Heart right ventricle (tissue), 16 donors: ENCODE measurements at regions not wholly inside any gene's neighbourhood (a gene's known extent, or its start where the extent isn't known, plus 50 kb on each side); places are given as distances from the start of the nearest gene placed in this dataset.
"Not testable (repeated sequence)": the region's sequence is repeated elsewhere in the genome, so short reads cannot be mapped to it uniquely, and the experiment has no call there.

Experiments
- ATAC-seq, 8 donors: fragments of 200-7000 bp; cut with Tn5 transposase; one replicate each; pipeline ENCODE4 v1.9.1; 2020; ENCODE audit warnings: mild to moderate bottlenecking in 8 of 8, moderate library complexity in 8 of 8, moderate number of reproducible peaks in 1 of 8
- DNase-seq, 2 donors: peaks; one replicate each; pipeline ENCODE4 v3.0.0-alpha.2; 2020
- H3K27ac ChIP-seq, 10 donors: fragments of 200-600 bp; sonication (generic) in 2 of 10; one replicate each; pipeline versions ENCODE4 v1.5.0 to v1.8.0; 2020 to 2022; ENCODE audit warnings: mild to moderate bottlenecking in 3 of 10
- H3K27me3 ChIP-seq, 7 donors: fragments of 200-600 bp; one replicate each; pipeline ENCODE4 v1.8.0; 2021 to 2022; ENCODE audit warnings: mild to moderate bottlenecking in 2 of 7
- H3K36me3 ChIP-seq, 9 donors: fragments of 200-600 bp; sonication (generic) in 1 of 9; one replicate each; pipeline versions ENCODE4 v1.5.0 to v1.8.0; 2020 to 2022; ENCODE audit warnings: mild to moderate bottlenecking in 2 of 9
- H3K4me1 ChIP-seq, 9 donors: fragments of 200-600 bp; sonication (generic) in 1 of 9; one replicate each; pipeline versions ENCODE4 v1.5.0 to v1.8.0; 2020 to 2022; ENCODE audit warnings: mild to moderate bottlenecking in 4 of 9
- H3K4me3 ChIP-seq, 10 donors: fragments of 200-600 bp; sonication (generic) in 2 of 10; one replicate each; pipeline versions ENCODE4 v1.5.0 to v1.8.0; 2020 to 2022; ENCODE audit warnings: mild to moderate bottlenecking in 7 of 10, moderate library complexity in 2 of 10
- H3K9me3 ChIP-seq, 11 donors: fragments of 200-600 bp in 10 of 11; sonication (generic) in 2 of 11; one replicate each; pipeline versions ENCODE4 v1.5.0 to v1.8.0; 2013 to 2022; ENCODE audit warnings: mild to moderate bottlenecking in 2 of 11, control low read depth in 1 of 11, moderate library complexity in 1 of 11
- WGBS, 2 donors: extraction: QIAGEN DNeasy Blood & Tissue Kit; methylation state at CpG; one replicate each; pipeline ENCODE4 v1.1.7; 2013; ENCODE audit warnings: inconsistent platforms in 1 of 2; 5-methylcytosine and 5-hydroxymethylcytosine counted together
- intact Hi-C, 10 donors: fragments of 100-400 bp; cut with DNase I; formaldehyde crosslinking; loops; one replicate each; pipeline versions ENCODE4 v1.11.1 to v1.14.2; 2022
- TF ChIP-seq, protein P1 (sequence below), 9 donors: fragments of 200-600 bp; sonication (generic) in 2 of 9; IDR thresholded peaks; one replicate each; pipeline versions ENCODE4 v1.5.0 to v1.8.0; 2021 to 2022; ENCODE audit warnings: antibody characterized with exemption in 9 of 9, mild to moderate bottlenecking in 5 of 9, moderate library complexity in 1 of 9
- donor health status: Arrhythmogenic right ventricular cardiomyopathy.
- donor health status: ischemic (EF 13 %, LVEDD 7.1; RV severe dilation, severe dysfunction).
- donor health status: healthy with polysubstance abuse.
- donor health status: DM: no; HTN: yes; CAD: no.
- donor health status: DM: no; HTN: no; CAD: no.
- donor health status: ischemic (EF 25% LVEDD 6.9; RV normal size, moderate dysfunction).
- donor health status: ischemic (EF 25% LVEDD 5.7; RV mildly dilated, moderate dysfunction).
- donor health status: healthy.
- donor health status: DM: yes; HTN: yes; CAD: no.
- donor health status: Ischemic cardiomyopathy.
- donor health status: ischemic (EF 35%, LVEDD 5.7; RV mildly dilated, moderate dysfunction).
- donor health status: nonischemic (EF 11% LVEDD 7.7; RV severe dilation, severe dysfunction).
- donor health status: DM: yes; HTN: yes; CAD: no.
- donor health status: PGD.
- donor health status: ischemic (EF 29% LVEDD 5.4; RV normal size, mild dysfunction).
- donor health status: nonischemic (EF 23%, LVEDD 6.1; RV moderate dilation, normal function).

- 71 to 76% methylated on average over 10 of the region's 10 CpGs for whole genome bisulfite sequencing, 2 donors
- Histone ChIP-seq H3K27me3 (peaks cover 0 to 13% (median 0%) of the 10 kb centered on the region in 7 donors), H3K27ac (no peak overlapping the region), H3K36me3 (no peaks in the 10 kb centered on the region), H3K4me1 (peaks cover 0 to 6% (median 0%) of the 10 kb centered on the region in 9 donors), H3K9me3 (no peaks in the 10 kb centered on the region), H3K4me3 (no peak overlapping the region)
- DNase-seq, result no peak
- ATAC-seq, result no peak
- intact Hi-C loops, result no loop called here
- TF ChIP-seq, protein P1, sequence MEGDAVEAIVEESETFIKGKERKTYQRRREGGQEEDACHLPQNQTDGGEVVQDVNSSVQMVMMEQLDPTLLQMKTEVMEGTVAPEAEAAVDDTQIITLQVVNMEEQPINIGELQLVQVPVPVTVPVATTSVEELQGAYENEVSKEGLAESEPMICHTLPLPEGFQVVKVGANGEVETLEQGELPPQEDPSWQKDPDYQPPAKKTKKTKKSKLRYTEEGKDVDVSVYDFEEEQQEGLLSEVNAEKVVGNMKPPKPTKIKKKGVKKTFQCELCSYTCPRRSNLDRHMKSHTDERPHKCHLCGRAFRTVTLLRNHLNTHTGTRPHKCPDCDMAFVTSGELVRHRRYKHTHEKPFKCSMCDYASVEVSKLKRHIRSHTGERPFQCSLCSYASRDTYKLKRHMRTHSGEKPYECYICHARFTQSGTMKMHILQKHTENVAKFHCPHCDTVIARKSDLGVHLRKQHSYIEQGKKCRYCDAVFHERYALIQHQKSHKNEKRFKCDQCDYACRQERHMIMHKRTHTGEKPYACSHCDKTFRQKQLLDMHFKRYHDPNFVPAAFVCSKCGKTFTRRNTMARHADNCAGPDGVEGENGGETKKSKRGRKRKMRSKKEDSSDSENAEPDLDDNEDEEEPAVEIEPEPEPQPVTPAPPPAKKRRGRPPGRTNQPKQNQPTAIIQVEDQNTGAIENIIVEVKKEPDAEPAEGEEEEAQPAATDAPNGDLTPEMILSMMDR (IDR thresholded peaks at IDR 0.05), result no peak
These were observed 125.0 kb downstream of the URI1 start for GRCh38 chr19:30066781-30067759.

DNA sequence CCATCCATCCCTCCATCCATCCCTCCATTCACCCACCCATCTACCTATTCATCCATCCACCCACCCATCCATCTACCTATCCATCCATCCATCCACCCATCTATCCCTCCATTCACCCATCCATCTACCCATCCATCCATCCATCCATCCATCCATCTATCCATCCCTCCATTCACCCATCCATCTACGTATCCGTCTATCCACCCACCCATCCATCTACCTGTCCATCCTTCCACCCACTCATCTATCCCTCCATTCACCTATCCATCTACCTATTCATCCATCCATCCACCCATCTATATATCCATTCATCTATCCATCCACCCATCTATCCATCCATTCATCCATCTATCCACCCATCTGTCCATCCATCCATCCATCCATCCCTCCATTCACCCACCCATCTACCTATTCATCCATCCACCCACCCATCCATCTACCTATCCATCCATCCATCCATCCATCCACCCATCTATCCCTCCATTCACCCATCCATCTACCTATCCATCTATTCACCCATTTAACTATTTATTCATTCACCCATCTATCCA, 126.0 kb downstream of the URI1 start:
- H3K4me1 ChIP-seq, H3K9me3 ChIP-seq, H3K27ac ChIP-seq, ATAC-seq, H3K36me3 ChIP-seq, intact Hi-C loops, DNase-seq, H3K4me3 ChIP-seq: not testable (repeated sequence)
- H3K27me3 ChIP-seq, result peaks cover 0 to 12% (median 0%) of the 10 kb centered on the region in 7 donors
- whole genome bisulfite sequencing, 2 donors, result 93 to 98% methylated on average over 2 of the region's 2 CpGs

- Histone ChIP-seq H3K4me3 (no peak overlapping the region), H3K27me3 (peaks cover 0 to 6% (median 0%) of the 10 kb centered on the region in 7 donors), H3K27ac (no peak overlapping the region), H3K4me1 (peaks cover 0 to 6% (median 0%) of the 10 kb centered on the region in 9 donors), H3K9me3 (no peaks in the 10 kb centered on the region), H3K36me3 (no peaks in the 10 kb centered on the region)
- intact Hi-C loops, result no loop called here
- WGBS, 2 donors, result 89 to 92% methylated on average over 2 of the region's 2 CpGs
- ATAC-seq (no peak), DNase-seq (no peak)
- TF ChIP-seq, protein P1 (IDR thresholded peaks at IDR 0.05), result no peak
These were observed 126.7 kb downstream of the URI1 start for GRCh38 chr19:30068528-30069395.

- TF ChIP-seq, protein P1 (IDR thresholded peaks at IDR 0.05), result no peak
- WGBS, 2 donors, result 68 to 71% methylated on average over 8 of the region's 8 CpGs
- intact Hi-C loops, result no loop called here
These were observed 127.6 kb downstream of the URI1 start for GRCh38 chr19:30069535-30070197.

More at GRCh38 chr19:30069535-30070197, 127.6 kb downstream of the URI1 start:
- Histone ChIP-seq H3K9me3 (no peaks in the 10 kb centered on the region), H3K36me3 (no peaks in the 10 kb centered on the region), H3K27ac (no peak overlapping the region), H3K27me3 (no peaks in the 10 kb centered on the region), H3K4me3 (no peak overlapping the region), H3K4me1 (peaks cover 0 to 6% (median 0%) of the 10 kb centered on the region in 9 donors)
- no peak for DNase-seq
- ATAC-seq, result no peak
